Ovary (tissue), 3 donors: ENCODE measurements at regions not wholly inside any gene's neighbourhood (a gene's known extent, or its start where the extent isn't known, plus 50 kb on each side); places are given as distances from the start of the nearest gene placed in this dataset.

Experiments used
- POLR2A ChIP-seq: fragments of 450-650 bp; IDR thresholded peaks from one replicate; pipeline ENCODE4 v1.6.1; 2017; ENCODE audit warnings: antibody characterized with exemption, mild to moderate bottlenecking, moderate library complexity
- TF ChIP-seq, protein P1 (sequence below), 3 donors: fragments of 450-650 bp in 2 of 3; fragments of 200-600 bp in 1 of 3; IDR thresholded peaks; one replicate each; pipeline versions ENCODE4 v1.5.1 to v1.8.0; 2016 to 2022; ENCODE audit warnings: antibody characterized with exemption in 3 of 3, mild to moderate bottlenecking in 1 of 3
- donor health status: DM: no; HTN: no; CAD: no.

DNA sequence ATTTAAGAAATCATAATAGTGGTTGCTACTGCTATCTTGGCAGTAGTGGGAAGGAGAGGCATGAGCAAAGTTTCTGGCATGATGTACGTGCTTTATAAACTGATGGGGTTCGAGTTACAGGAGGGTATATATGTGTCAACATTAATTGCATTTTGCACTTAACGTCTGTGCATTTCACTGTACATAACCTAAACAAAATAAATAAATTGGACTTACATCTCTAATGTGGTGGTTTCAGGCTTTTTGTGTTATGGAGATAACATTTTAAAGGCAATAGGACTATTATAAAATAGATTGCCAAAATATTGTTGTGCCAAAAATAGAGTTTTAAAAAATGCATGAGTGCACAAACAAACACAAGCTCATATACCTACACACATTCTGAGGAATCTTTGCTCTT is 1001.1 kb upstream of the GJE1 start:
- TF ChIP-seq POLR2A = no peak
- TF ChIP-seq, protein P1, sequence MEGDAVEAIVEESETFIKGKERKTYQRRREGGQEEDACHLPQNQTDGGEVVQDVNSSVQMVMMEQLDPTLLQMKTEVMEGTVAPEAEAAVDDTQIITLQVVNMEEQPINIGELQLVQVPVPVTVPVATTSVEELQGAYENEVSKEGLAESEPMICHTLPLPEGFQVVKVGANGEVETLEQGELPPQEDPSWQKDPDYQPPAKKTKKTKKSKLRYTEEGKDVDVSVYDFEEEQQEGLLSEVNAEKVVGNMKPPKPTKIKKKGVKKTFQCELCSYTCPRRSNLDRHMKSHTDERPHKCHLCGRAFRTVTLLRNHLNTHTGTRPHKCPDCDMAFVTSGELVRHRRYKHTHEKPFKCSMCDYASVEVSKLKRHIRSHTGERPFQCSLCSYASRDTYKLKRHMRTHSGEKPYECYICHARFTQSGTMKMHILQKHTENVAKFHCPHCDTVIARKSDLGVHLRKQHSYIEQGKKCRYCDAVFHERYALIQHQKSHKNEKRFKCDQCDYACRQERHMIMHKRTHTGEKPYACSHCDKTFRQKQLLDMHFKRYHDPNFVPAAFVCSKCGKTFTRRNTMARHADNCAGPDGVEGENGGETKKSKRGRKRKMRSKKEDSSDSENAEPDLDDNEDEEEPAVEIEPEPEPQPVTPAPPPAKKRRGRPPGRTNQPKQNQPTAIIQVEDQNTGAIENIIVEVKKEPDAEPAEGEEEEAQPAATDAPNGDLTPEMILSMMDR (IDR thresholded peaks at IDR 0.05) = no peak
